Inflammatory macrophage (primary cell): ENCODE measurements at regions not wholly inside any gene's neighbourhood (a gene's known extent, or its start where the extent isn't known, plus 50 kb on each side); places are given as distances from the start of the nearest gene placed in this dataset.

ENCODE experiments used
- DNase-seq, 2 donors: peaks; one replicate each; pipeline ENCODE4 v3.0.0-alpha.2; 2020 to 2022

DNA sequence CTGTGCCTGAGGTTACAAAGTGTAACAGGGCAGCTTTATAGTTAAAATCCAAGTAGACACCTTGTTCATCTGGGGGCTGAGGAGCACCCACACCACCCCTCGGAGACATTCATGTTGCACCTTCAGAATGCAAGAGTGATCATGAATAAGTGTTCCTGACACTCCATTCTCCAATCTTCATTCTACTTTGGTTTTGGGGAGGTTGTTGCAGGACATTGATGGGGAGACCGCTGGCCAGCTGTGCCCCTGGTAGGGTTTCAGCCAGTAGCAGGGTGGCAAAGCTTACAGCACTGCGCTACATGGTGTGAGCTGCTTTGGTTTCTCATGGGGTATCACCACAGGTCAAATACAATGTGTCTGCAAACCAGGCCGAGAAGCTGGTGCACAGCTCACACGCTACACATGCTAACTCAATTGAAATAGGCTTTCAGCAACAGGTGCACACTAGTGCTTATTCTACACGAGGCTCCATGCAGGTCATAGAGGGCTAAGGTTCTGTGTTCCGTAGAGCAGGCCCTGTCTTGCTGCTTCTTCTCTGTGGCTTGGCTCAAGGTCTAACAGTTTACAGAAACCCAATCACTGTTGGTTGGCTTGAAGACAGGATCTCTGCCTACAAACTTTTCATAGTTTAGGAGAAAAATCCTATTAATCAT is 317.4 kb upstream of the ZNF32 start:
- no peak for DNase-seq

DNA sequence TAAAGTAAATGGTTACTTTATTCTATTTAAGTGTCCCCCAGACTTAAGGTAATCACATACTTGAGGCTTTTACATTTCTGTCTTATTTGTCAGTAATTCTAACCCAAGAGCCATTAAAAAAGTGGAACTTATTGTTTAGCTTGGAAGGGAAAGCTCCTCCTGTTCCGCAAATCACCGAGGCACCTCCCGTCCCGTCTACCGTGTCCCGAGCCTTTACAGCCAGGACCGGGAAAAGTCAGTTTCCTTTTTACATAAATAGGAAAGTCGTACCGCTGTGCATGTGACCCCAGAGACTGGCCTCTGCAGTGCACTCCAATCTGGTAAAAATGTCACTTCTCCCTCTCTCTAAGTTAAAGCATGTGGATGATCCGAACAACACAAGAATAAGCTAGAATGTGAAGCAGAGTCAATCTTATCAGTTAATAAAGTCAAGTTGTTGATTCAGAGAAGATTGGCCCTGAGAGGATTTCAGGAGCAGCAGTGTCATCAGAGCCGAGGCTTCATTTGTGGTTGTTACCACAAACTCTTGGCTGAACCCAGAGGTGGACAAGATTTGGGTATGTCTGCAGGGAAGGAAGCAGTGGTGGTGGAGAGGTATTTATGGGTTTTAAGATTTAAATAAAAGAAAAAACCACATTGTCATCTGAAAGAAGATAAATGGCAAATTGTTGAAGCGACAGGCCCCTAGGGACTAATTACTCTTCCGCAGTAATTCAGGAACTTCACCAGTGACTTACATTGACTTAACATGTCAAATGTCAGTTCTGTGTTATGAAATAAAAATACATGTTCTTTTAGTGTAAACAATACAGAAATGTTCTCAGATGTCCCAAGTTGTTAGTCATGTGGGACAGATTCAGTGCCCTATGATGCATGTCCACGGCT is 316.6 kb upstream of the ZNF32 start:
- peak; percentile 23 to 31 for DNase-seq

GRCh38 chr10:43964486-43964885 is 315.8 kb upstream of the ZNF32 start:
- no peak for DNase-seq

DNA sequence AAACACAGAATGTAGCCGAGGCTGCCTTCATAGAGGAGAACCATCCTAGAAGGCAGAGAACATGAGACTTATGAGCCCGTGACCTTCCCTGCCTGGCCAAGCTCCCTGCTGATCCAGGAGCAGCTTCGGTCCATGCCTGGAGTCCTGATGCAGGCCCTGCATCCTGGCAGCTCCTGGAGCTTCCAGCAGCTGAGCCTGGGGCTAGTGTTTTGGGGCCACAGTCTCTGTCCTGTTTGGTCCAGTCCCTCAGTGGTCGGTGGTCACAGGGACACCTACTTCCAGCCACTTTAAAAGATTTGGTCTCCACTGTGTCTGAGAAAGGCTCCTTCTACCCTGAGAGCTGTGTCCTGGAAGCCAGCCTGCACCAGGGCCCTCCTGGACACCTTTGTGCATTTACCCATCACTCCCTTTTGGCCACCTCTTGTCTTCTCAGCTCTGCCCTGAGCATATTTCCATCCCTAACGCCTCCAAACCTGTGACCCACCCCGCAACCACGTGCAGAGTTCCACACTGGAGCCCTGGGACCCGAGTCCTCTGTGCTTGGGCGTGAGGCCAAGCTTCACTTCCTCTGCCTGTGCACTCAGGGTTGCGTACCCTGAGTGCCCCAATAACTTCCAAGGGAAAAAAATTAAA is 315.2 kb upstream of the ZNF32 start:
- DNase-seq: peak in 1 of 2 donors; percentile 41

DNA sequence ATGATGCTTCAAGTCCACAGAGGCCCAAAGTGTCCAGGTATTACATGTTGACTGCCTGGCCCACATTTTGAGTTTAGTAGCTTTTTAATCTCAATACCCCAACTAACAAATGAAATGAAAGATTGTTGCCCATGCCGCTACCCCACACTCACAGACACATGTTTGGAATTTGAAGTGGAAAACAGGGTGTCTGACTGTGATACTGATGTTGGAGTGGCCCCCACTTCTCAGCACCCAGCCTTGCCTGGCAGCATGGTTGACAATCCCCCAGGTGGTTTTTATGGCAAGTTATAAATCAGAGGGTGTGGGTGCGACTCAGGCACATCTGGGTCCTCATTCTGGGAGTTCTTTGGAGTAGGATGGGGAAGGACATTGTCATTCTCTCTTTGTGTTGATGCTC is 314.7 kb upstream of the ZNF32 start:
- no peak for DNase-seq

DNA sequence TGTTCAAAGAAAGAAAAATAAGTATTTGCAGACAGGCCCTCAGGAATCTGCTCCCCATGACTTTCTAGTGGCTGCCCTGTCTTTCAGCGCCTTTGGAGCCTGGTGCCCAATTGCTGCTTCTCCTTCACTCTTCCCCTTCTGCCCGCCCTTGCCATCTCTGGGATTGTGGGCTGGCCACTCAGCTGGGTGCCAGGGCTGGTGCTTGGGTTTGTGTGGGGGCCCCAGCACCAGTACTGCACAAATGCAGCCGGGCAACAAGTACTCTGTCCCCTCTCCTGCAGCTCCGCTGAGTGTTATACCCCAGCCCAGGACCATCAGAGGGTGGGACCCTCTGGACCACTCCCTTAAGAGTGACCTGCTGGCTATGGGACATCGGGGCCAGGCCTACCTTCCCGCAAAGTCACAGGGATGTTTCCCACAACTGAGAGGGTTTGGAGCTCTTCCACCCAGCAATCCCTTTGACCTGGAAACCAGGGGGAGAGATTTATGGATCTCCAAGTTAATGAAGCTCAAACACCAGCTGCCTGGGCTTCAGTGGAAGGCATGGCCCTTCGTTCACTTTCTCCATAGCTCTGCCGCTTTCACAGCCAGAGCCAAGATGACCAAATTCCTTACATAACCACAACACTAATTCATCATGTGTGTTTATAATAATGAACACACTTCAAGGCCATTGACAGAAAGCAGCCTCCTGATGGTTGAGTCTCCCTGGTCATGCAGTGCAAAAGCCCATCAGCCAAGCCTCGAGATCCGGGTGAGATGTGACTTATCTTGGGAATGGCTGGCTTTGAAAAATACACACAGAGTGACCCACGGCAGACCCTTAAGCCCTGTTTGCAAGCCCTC is 313.9 kb upstream of the ZNF32 start:
- DNase-seq: no peak

GRCh38 chr10:43961523-43962345 is 313.1 kb upstream of the ZNF32 start:
- peak; percentile 55 to 83 for DNase-seq

DNA sequence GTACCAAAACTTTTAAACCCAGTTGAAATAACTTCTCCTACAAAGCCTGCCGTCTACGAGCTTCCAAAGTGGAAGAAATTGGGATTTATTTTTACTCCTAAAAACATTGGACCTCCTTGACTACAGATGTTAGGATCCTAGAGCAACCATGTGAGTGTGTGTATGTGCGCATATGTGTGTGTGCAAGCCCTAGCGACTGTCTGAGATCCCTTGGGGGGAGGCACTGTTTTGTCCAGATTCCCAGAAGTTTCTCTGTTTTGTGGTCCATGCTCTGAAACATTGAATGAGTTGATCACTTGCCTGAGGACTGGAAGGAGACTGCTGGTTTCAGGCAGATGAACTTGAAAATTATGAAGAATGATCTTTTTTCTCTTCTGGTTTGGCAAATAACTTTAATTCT is 312.3 kb upstream of the ZNF32 start:
- no peak for DNase-seq

- DNase-seq: no peak
Measured at GRCh38 chr10:43960477-43960876, 311.8 kb upstream of the ZNF32 start.

GRCh38 chr10:43960135-43960415 is 311.4 kb upstream of the ZNF32 start:
- DNase-seq: no peak

DNA sequence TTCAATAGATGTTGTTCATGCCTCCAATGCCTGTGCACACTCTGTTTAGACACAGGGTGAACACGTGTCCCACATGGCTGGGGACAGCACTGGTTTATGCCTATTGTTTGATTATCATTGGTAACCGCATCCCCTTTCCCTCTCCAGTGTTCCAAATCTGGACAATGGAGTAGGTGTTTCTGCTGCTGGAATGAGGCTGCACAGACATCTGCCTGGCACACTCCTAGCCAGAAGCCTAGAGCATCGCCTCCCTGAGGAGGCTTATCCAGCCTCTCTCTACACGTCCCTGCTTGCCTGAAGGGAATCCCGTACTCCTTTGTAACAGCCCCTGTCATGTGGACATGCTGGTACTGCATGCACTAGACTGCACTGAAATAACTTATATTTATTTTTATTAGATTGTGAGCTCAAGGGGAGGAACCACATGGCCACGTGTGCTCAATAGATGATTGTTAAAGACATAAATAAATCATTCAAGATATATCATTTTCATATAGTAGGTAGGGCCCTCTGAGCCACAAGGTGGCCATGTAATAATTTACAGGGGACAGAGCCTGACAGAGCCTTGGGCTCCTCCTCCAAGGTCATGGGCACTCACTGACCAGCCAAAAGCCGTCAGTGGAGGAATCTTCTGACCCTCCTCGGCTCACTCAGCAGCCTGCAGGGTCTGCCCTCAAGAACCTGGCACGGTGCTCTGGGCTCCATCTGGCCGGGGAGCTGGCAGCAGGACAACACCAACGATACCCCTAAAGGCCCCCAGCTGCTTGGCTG is 310.9 kb upstream of the ZNF32 start:
- no peak for DNase-seq

DNA sequence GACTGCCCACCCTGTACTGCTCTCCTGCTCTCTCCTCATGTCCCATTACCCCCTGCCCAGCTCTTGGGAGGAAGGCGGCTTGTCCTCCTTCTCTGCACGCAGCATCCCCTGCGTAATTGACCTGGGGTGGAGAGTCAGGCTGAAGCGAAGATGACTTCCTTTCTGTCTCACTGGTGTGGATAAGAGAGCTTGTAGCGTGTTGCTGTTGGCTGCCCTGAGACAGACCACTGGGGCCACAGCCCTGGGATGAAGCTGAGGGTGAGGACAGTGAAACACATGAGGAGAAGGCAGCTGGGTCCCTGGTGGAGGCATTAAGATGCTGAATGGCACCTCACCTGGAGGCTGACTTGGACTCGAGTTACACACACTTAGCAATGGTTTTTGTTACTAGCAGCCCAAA is 310.3 kb upstream of the ZNF32 start:
- DNase-seq: no peak

GRCh38 chr10:43958071-43958432 is 309.4 kb upstream of the ZNF32 start:
- DNase-seq: no peak

- DNase-seq: no peak
Measured at GRCh38 chr10:43957267-43958070, 308.8 kb upstream of the ZNF32 start.

GRCh38 chr10:43955978-43956377 is 307.3 kb upstream of the ZNF32 start:
- DNase-seq: no peak

DNA sequence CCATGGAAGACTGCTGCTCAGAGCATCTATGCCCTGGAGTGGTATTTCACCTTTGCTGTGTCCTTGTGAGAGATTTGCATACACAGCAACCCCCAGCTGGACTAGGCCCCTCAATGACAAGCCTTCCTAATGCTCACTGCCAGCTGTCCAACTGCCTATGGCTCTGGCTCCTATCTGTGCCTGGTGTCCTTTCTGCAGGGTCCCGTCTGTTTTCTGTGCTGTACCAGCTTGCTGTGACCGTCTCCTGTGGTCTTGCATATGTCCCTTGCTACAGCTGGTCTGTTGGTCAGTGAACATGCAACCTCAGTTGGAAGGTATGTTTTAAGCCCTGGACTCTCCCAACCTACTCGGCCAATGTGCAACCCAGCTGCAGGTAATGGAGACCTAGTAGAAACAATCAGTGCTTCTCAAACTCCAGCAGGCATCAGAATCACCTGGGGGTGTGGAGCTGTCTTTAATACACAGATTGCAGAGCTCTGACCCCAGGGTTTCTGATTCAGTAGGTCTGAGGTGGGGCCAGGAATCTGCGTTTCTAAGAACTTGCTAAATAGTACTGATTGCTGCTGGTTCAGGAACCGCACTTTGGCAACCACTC is 306.4 kb upstream of the ZNF32 start:
- no peak for DNase-seq

- DNase-seq: no peak
Measured at GRCh38 chr10:43953672-43954071, 305.0 kb upstream of the ZNF32 start.

GRCh38 chr10:43952760-43953159 is 304.1 kb upstream of the ZNF32 start:
- no peak for DNase-seq

DNA sequence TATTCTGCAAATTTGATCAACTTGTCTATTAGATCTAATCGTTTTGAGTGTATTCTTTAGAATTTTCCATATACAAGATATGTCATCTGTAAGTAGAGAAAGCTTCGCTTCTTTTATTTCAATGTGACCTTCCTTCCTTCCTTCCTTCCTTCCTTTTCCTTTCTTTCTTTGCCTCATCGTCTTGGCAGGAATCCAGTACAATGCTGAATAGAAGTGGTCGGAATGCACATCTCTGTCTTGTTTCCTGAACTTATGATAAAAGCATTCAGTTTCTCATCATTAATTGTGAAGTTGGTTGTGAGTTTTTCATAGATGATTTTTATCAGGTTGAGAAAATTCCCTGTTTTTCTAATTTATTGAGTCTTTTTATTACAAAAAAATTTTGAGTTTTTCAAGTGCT is 300.7 kb upstream of the ZNF32 start:
- DNase-seq: no peak

DNA sequence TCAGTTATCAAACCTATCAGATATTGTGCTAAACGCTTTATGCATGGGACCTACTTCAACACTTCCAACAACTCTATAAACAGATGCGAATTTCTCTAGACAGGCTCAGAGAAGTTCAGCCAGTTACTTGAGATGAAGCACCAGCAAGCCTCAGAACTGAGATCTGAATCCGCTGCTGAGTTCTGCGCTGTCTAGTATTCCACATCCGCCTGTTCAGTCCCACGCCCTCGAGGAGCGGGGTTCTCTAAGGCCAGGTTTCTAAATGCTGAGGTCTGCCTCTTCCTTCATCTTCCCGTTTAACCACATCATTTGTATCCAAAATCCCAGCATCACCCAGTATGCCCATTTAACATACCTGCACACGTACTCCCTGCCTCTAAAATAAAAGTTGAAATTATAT is 297.8 kb upstream of the ZNF32 start:
- DNase-seq: no peak
